K562 (cell line): ENCODE measurements at regions not wholly inside any gene's neighbourhood (a gene's known extent, or its start where the extent isn't known, plus 50 kb on each side); places are given as distances from the start of the nearest gene placed in this dataset.

Experiments
- CTCF ChIP-seq, 3 experiments: IDR thresholded peaks in 2 of 3; conservative IDR thresholded peaks in 1 of 3; 2 replicates each; pipeline ENCODE4 v1.5.1; 2011 to 2012; ENCODE audit warnings: low read length in 3 of 3, mild to moderate bottlenecking in 3 of 3, control low read depth in 2 of 3, improper control_type of control experiment in 1 of 3, inconsistent platforms in 1 of 3, low read depth in 1 of 3, mixed read lengths in 1 of 3, moderate library complexity in 1 of 3; ENCODE audit not compliant: insufficient read depth in 2 of 3
- EZH2 ChIP-seq: IDR thresholded peaks from 2 replicates; pipeline ENCODE4 v1.6.1; 2012; ENCODE audit warnings: low read depth, mild to moderate bottlenecking, inconsistent platforms, low read length, borderline replicate concordance
- HDAC2 ChIP-seq: fragments of 450-650 bp; IDR thresholded peaks from 2 replicates; pipeline ENCODE4 v1.6.1; 2016; ENCODE audit warnings: mild to moderate bottlenecking
- NBN ChIP-seq: fragments of 450-650 bp; IDR thresholded peaks from 2 replicates; pipeline ENCODE4 v1.6.1; 2016; ENCODE audit warnings: low read depth, mild to moderate bottlenecking
- PHB2 ChIP-seq: fragments of 450-650 bp; IDR thresholded peaks from 2 replicates; pipeline ENCODE4 v1.6.1; 2017; ENCODE audit warnings: low read depth

GRCh38 chr3:174346571-174346970 is 512.6 kb upstream of the NAALADL2 start:
- no peak for TF ChIP-seq PHB2
- no peak for TF ChIP-seq EZH2
- TF ChIP-seq NBN = no peak
- TF ChIP-seq CTCF (IDR thresholded peaks at IDR 0.05 in 2 of 3, conservative IDR thresholded peaks at IDR 0.05 in 1 of 3; ENCODE audit: insufficient read depth in 2 of 3, low read depth in 1 of 3, low read length in 3 of 3) = no peak
- no peak for TF ChIP-seq HDAC2
